Keratinocyte (primary cell): ENCODE measurements at regions not wholly inside any gene's neighbourhood (a gene's known extent, or its start where the extent isn't known, plus 50 kb on each side); places are given as distances from the start of the nearest gene placed in this dataset.

Experiments used
- DNase-seq: peaks from one replicate; pipeline ENCODE4 v3.0.0-alpha.2; 2011; ENCODE audit warnings: low read depth, missing footprints, low spot score
- FAIRE-seq: peaks from 2 replicates; lab custom pipeline; 2011; peaks lifted over from hg19 to GRCh38; lab: Jason Lieb, UNC
- H2AFZ ChIP-seq: 2 replicates; pipeline ENCODE4 v1.6.0; 2012; ENCODE audit warnings: low read length, control low read depth, inconsistent platforms; ENCODE audit not compliant: control insufficient read depth
- H3K27ac ChIP-seq: 2 replicates; pipeline ENCODE4 v1.5.1; 2011; ENCODE audit warnings: low read length; ENCODE audit not compliant: control insufficient read depth, insufficient read depth
- H3K27me3 ChIP-seq: 3 replicates; pipeline ENCODE4 v1.6.0; 2011; ENCODE audit warnings: low read length; ENCODE audit not compliant: control insufficient read depth, insufficient read depth; ENCODE audit errors: extremely low read depth
- H3K36me3 ChIP-seq, 2 experiments: 2 replicates in 1 of 2; 3 replicates in 1 of 2; pipeline ENCODE4 v1.5.1; 2011; ENCODE audit warnings: low read length in 2 of 2, mild to moderate bottlenecking in 1 of 2; ENCODE audit not compliant: control insufficient read depth in 2 of 2, insufficient read depth in 2 of 2; ENCODE audit errors: extremely low read depth in 1 of 2
- H3K4me1 ChIP-seq: 3 replicates; pipeline ENCODE4 v1.5.1; 2011; ENCODE audit warnings: low read length; ENCODE audit not compliant: control insufficient read depth, insufficient read depth; ENCODE audit errors: extremely low read depth
- H3K4me2 ChIP-seq: 3 replicates; pipeline ENCODE4 v1.6.0; 2011; ENCODE audit warnings: low read depth, low read length; ENCODE audit not compliant: control insufficient read depth, insufficient read depth; ENCODE audit errors: extremely low read depth
- H3K4me3 ChIP-seq, 3 experiments: fragments of 200-600 bp in 1 of 3; sonication (generic) in 1 of 3; 2 replicates in 2 of 3; 3 replicates in 1 of 3; pipeline ENCODE4 v1.5.1; 2011 to 2016; ENCODE audit warnings: low read length in 3 of 3, mild to moderate bottlenecking in 3 of 3, control low read depth in 2 of 3, inconsistent platforms in 1 of 3, low read depth in 1 of 3, mixed read lengths in 1 of 3, mixed run types in 1 of 3, moderate library complexity in 1 of 3; ENCODE audit not compliant: control insufficient read depth in 2 of 3, insufficient read depth in 2 of 3; ENCODE audit errors: extremely low read depth in 1 of 3
- H3K79me2 ChIP-seq: 2 replicates; pipeline ENCODE4 v1.6.0; 2012; ENCODE audit warnings: low read length; ENCODE audit not compliant: control insufficient read depth, insufficient read depth
- H3K9ac ChIP-seq: 3 replicates; pipeline ENCODE4 v1.6.0; 2011; ENCODE audit warnings: low read length; ENCODE audit not compliant: control insufficient read depth, insufficient read depth; ENCODE audit errors: extremely low read depth
- H3K9me1 ChIP-seq: 3 replicates; pipeline ENCODE4 v1.6.0; 2011; ENCODE audit warnings: low read length; ENCODE audit not compliant: control insufficient read depth, insufficient read depth; ENCODE audit errors: extremely low read depth
- H3K9me3 ChIP-seq: 2 replicates; pipeline ENCODE4 v1.5.1; 2012; ENCODE audit warnings: low read depth, low read length; ENCODE audit not compliant: control insufficient read depth
- H4K20me1 ChIP-seq: 3 replicates; pipeline ENCODE4 v1.6.0; 2011; ENCODE audit warnings: low read length; ENCODE audit not compliant: control insufficient read depth, insufficient read depth; ENCODE audit errors: extremely low read depth
- EZH2 ChIP-seq: IDR thresholded peaks from one replicate; pipeline ENCODE4 v1.6.1; 2012; ENCODE audit warnings: inconsistent platforms, mild to moderate bottlenecking, low read length, moderate library complexity
- dilution Hi-C: fragments of 300-500 bp; cut with MboI; formaldehyde crosslinking; loops from one replicate; pipeline ENCODE4 v1.7.0; 2020; ENCODE audit warnings: low sequenced_read_pairs; ENCODE audit not compliant: extremely low pct_ligation_motif_present
- TF ChIP-seq, protein P1 (sequence below), 3 experiments: IDR thresholded peaks in 1 of 3; conservative IDR thresholded peaks in 1 of 3; optimal IDR thresholded peaks in 1 of 3; 2 replicates in 2 of 3; 3 replicates in 1 of 3; pipeline versions ENCODE3 to v1.5.1; 2011; ENCODE audit warnings: low read length in 3 of 3, mild to moderate bottlenecking in 3 of 3, moderate library complexity in 2 of 3, control low read depth in 1 of 3, inconsistent platforms in 1 of 3; ENCODE audit not compliant: insufficient read depth in 2 of 3; ENCODE audit errors: extremely low read depth in 1 of 3

DNA sequence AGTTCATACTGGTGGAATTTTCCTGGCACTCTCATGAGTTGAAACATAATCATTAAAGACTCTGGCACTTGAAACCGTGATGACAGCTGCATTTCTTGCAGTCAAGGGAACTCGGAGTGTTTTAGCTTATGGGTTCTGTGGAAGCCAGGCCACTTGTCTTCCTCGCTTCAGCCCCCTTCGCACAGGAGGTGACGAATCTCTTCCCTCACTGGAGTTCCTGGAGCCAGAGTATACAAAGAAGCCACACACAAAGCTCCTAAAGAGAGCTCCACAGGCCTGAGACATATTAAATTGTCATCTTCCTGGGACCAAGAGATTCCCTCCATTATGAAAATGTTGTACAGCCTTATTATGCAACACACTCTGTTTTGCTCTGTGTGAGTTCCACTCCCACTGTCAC lies 964.1 kb downstream of the TMEM121 start:
- Histone ChIP-seq H3K9ac (no peak overlapping the region), H3K4me3 (no peak overlapping the region), H2AFZ (no peak overlapping the region), H3K4me1 (no peaks in the 10 kb centered on the region), H3K4me2 (no peak overlapping the region), H3K9me1 (no peaks in the 10 kb centered on the region), H3K36me3 (no peaks in the 10 kb centered on the region), H3K27ac (no peak overlapping the region), H3K79me2 (no peaks in the 10 kb centered on the region), H4K20me1 (no peaks in the 10 kb centered on the region), H3K27me3 (no peaks in the 10 kb centered on the region), H3K9me3 (peaks cover 5% of the 10 kb centered on the region)
- DNase-seq, result no peak
- FAIRE-seq, result no peak
- TF ChIP-seq, protein P1, sequence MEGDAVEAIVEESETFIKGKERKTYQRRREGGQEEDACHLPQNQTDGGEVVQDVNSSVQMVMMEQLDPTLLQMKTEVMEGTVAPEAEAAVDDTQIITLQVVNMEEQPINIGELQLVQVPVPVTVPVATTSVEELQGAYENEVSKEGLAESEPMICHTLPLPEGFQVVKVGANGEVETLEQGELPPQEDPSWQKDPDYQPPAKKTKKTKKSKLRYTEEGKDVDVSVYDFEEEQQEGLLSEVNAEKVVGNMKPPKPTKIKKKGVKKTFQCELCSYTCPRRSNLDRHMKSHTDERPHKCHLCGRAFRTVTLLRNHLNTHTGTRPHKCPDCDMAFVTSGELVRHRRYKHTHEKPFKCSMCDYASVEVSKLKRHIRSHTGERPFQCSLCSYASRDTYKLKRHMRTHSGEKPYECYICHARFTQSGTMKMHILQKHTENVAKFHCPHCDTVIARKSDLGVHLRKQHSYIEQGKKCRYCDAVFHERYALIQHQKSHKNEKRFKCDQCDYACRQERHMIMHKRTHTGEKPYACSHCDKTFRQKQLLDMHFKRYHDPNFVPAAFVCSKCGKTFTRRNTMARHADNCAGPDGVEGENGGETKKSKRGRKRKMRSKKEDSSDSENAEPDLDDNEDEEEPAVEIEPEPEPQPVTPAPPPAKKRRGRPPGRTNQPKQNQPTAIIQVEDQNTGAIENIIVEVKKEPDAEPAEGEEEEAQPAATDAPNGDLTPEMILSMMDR (optimal IDR thresholded peaks at IDR 0.05 in 1 of 3, IDR thresholded peaks at IDR 0.05 in 1 of 3, conservative IDR thresholded peaks at IDR 0.05 in 1 of 3; ENCODE audit: extremely low read depth in 1 of 3, insufficient read depth in 2 of 3, low read length in 3 of 3), result no peak
- TF ChIP-seq EZH2, result no peak
- dilution Hi-C loops, result no loop called here

DNA sequence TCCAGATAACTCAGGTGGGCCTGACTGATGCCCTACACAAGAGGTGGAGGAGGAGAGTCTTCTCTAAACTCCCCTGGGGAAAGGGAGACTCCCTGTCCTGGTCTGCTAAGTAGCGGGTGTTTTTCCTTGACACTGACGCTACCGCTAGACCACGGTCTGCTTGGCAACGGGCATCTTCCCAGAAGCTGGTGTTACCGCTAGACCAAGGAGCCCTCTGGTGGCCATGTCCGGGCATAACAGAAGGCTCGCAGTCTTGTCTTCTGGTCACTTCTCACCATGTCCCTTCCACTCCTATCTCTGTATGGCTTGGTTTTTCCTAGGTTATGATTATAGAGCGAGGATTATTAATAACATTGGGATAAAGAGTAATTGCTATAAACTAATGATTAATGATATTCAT lies 965.5 kb downstream of the TMEM121 start:
- no peaks in the 10 kb centered on the region for H3K4me1 ChIP-seq
- dilution Hi-C loops, result no loop called here
- DNase-seq, result no peak

More for the DNA sequence above, 965.5 kb downstream of the TMEM121 start:
- Histone ChIP-seq H3K9me1 (no peaks in the 10 kb centered on the region), H3K9ac (no peak overlapping the region), H3K27ac (no peak overlapping the region), H2AFZ (no peak overlapping the region), H3K36me3 (no peaks in the 10 kb centered on the region), H4K20me1 (no peaks in the 10 kb centered on the region), H3K4me2 (no peak overlapping the region), H3K4me3 (no peak overlapping the region), H3K27me3 (no peaks in the 10 kb centered on the region), H3K79me2 (no peaks in the 10 kb centered on the region), H3K9me3 (peaks cover 5% of the 10 kb centered on the region)
- no peak for FAIRE-seq
- no peak for TF ChIP-seq EZH2
- TF ChIP-seq, protein P1 (optimal IDR thresholded peaks at IDR 0.05 in 1 of 3, IDR thresholded peaks at IDR 0.05 in 1 of 3, conservative IDR thresholded peaks at IDR 0.05 in 1 of 3; ENCODE audit: extremely low read depth in 1 of 3, insufficient read depth in 2 of 3, low read length in 3 of 3), result peak in 1 of 3 experiments; percentile 30
